HG02571 (cell line): ENCODE measurements at regions not wholly inside any gene's neighbourhood (a gene's known extent, or its start where the extent isn't known, plus 50 kb on each side); places are given as distances from the start of the nearest gene placed in this dataset.
"Not testable (repeated sequence)": the region's sequence is repeated elsewhere in the genome, so short reads cannot be mapped to it uniquely, and the experiment has no call there.

Experiments used
- ATAC-seq: cut with Tn5 transposase; IDR thresholded peaks from one replicate; pipeline ENCODE4 v1.9.1; 2021; ENCODE audit warnings: mild to moderate bottlenecking, moderate library complexity; ENCODE audit not compliant: unreplicated experiment

DNA sequence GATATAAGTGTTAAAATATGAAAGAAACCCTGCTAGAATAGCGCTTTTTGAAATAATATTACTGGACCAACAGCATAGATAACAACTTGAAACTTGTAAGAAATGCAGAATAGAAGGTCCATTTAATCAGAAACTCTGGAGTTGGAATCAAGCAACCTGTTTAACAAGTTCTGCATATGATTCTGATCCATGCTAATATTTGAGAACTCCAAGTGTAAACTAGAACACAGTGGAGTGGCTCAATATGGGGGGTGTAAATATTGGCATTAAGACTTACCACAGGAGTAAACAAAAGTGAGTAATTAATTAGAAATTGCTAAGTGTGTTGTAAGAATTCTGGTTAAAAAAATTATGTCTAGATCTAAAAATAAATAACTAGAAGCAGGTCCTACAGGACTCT is 151.2 kb downstream of the SLITRK1 start:
- no peak for ATAC-seq

DNA sequence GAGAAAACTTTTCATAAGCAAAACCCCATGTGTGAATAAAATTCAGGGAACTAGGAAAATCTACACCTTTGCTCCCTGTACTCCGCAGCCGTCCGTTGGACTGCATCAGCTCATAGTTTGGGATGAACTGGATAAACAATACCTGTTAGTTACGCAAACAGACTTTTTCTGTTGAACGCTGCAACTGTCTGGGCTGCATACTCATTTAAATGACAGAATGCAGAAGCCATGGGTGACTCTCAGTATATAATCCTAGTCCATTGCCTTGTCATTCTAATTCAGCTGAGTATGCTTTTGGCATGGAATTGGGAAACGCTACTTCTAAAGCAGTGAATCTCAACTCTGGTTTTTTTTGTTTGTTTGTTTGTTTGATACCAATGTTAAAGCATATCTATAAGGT is 151.6 kb downstream of the SLITRK1 start:
- ATAC-seq, result no peak

DNA sequence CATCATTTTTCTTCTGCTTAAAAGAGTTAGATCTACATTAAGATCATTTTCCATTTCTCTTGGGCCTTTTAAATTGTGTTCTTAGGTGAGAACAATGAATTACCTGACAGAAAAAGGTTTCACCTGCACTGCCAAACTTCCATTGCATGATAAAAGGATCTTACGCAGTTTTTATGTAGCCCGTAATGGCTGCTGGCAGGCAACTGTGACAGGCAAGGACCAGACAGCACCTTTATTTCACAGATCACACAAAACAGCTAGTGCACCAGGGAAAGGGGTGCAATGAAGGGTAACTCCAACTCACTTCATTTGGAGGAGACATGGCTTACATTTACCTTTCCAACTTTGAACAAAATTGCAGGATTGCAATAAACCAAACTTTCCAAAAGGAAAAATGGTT is 159.8 kb downstream of the SLITRK1 start:
- ATAC-seq, result no peak

- ATAC-seq, result no peak
Observed at GRCh38 chr13:83716121-83716520, 166.2 kb downstream of the SLITRK1 start.

- no peak for ATAC-seq
Observed at GRCh38 chr13:83714236-83714635, 168.0 kb downstream of the SLITRK1 start.

GRCh38 chr13:83710133-83710515 is 172.2 kb downstream of the SLITRK1 start:
- ATAC-seq, result no peak

DNA sequence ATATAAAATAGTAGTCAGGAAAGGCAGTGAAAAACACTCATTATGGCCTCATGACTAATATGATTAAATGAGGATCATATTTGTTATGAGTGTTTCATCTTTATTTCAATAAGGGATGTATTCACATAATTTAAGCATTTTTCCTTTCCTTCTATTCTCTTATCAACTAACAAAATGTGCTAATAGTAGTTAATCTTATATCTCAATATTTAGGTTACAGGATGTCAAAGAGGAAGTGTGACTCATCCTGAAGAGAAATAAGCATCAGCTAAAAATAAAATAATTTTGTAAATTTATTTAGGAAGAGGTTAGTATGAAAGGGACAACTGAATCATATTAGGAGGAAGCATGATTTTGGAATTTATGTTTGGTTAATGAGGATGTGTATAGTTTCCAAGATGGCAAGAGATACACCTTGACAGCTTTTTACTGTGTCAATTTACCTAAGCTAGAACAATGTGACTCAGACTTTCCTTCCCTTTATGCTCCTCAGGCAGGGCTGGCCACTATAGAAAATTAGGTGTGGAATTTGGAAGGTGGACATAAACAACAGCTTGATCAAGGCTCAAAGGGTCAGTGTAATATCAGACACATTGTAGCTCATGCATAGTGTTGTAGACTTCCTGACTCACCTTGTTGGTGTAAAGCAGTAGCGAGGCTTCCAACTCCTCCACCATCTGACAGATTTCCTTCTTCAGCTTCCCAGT is 172.7 kb downstream of the SLITRK1 start:
- no peak for ATAC-seq

DNA sequence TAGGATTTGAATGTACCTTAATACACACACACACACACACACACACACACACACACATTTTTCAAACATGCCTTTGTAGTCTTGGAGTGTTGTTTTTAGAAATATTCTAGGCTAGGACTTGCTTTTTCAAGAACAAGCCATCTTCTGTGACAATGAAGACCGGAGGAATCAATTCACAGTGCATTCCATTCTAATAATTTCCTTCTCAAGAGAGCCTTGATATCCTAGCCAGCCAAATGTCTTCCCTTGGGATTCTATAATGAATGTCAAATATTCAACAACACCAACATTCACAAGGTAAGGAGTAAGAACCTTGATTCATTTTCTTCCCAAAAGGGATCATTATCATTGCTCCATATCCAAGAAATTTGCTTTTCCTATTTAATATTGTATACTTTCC is 180.3 kb downstream of the SLITRK1 start:
- ATAC-seq, result no peak

- ATAC-seq, result no peak
Observed at GRCh38 chr13:83692800-83693199, 189.5 kb downstream of the SLITRK1 start.

DNA sequence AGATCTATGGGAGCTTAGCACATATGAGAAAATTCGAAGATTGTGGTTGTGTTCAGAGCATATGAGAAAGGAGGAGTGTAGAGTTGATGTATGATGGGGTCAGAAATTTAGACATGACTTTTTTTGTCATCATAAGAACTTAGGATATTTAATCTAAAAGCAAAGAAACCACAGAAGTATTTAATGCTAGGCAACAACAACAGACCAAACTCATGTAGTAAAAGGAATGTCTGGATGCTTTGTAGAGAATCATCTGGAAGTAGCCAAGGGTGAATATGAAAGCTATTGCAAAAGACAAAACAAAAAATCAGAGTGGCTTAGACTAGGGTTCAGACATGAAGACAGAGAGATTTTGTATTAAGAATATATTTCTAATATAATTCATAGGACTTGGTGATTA is 190.3 kb downstream of the SLITRK1 start:
- no peak for ATAC-seq

GRCh38 chr13:83681547-83681946 is 200.7 kb downstream of the SLITRK1 start:
- ATAC-seq, result no peak

- ATAC-seq, result no peak
Observed at GRCh38 chr13:83677985-83678384, 204.3 kb downstream of the SLITRK1 start.

- no peak for ATAC-seq
Observed at GRCh38 chr13:83672612-83673011, 209.7 kb downstream of the SLITRK1 start.

DNA sequence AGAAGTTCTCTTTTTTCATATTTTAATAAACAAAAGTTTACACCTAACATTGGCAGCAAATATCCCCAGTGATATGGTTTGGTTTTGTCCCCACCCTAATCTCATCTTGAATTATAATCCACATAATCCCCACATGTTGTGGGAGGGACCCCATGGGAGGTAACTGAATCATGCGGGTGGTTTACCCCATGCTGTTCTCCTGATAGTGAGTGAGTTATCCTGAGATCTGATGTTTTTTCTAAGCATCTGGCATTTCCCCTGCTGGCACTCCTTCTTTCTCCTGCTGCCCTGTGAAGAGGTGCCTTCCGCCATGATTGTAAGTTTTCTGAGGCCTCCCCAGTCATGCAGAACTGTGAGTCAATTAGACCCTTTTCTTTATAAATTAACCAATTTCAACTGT is 214.7 kb downstream of the SLITRK1 start:
- no peak for ATAC-seq

- ATAC-seq, result no peak
Observed at GRCh38 chr13:83666141-83666540, 216.1 kb downstream of the SLITRK1 start.

GRCh38 chr13:83657281-83657680 is 225.0 kb downstream of the SLITRK1 start:
- ATAC-seq, result no peak

DNA sequence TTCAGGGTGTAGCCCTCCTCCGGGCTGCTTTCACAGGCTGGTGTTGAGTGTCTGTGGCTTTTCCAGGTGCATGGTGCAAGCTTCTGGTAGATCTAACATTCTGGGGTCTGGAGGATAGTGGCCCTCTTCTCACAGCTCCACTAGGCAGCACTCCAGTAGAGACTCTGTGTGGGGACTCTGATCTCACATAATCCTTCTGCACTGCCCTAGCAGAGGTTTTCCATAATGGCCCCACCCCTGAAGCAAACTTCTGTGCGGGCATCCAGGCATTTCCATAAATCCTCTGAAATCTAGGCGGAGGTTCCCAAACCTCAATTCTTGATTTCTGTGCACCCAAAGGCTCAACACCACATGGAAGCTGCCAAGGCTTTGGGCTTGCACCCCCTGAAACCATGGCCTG is 239.7 kb downstream of the SLITRK1 start:
- not testable (repeated sequence) for ATAC-seq

DNA sequence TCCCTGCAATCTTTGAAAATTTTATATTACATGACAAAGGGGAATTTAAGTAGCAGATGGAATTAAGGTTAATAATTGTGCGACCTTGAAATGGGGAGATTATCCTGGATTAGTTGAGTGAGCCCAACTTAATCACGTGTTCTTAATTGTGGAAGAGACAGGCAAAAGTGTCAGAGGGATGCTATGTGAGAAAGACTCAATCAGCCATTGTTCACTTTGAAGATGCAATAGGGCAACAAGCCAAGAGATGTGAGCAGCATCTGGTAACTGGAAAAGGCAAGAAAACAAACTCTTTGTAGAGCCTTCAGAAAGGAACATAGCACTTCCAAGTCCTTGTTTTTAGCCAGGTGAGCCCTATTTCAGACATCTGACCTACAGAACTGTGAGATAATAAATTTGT is 247.7 kb downstream of the SLITRK1 start:
- no peak for ATAC-seq

DNA sequence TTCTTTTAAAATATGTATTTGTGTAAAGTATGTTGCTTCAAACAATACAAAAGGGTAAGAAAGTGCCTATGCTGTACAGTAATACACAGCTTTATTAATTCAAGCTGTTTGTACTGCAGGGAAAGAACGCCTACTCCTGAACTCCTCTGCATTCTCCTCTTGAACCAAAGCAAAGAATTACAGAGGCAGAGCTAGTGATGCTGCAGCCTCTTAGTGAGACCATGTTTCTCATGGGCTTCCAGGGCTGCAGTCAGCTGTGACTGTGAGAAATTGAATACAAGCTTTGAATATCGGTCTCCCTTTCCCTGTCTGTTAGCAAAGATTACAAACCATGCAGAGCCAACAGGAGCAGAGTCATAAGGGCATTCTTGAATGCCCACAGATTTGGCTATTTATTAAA is 248.5 kb downstream of the SLITRK1 start:
- no peak for ATAC-seq

DNA sequence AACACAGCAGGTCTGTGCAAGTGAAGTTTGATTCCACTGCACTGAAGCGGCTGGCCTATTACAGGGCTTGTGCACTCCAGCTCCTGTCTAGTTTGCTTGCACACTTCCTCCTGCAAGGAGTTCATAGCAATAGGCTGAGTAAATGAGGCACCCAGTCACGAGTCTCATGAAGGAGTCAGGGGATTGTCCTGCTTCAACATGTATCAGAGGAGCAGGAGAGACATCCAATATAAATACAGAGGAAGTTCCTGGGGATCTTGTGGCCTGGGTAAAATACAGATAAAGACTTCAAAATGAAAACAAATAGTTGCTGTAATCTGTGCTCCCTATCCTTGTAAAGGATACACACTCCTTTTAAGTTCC is 259.9 kb downstream of the SLITRK1 start:
- ATAC-seq, result no peak

DNA sequence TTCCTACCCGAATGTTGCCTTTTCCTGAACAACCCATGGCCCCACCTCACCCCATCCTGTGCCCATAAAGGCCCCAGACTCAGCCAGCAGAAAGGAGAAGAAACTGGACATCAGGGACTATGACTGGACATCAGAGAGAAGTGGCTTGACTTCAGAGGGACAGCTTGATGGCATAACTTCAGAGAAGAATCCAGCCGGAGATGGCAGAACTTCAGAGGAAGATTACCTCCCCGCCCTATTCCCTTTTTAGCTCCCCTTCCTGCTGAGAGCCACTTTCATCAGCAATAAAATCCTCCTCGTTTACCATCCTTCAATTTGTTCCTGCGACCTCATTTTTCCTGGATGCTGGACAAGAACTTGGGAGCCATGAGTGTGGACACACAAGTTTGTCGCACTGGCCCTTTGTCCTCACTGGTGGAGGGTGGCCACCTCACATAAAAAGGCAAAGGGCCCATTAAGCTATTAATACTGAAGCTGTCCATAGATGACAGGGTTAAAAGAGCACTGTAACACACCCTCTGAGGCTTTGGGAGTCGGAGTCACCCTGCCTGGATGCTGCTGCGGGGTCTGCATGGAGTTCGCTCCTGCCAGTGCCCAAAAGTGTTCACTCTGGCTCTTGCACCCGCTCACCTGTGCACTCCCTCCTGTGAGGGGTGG is 260.4 kb downstream of the SLITRK1 start:
- ATAC-seq, result no peak

GRCh38 chr13:83620530-83621220 is 261.6 kb downstream of the SLITRK1 start:
- no peak for ATAC-seq
